Neuronal stem cell (in vitro differentiated cells): ENCODE measurements at regions not wholly inside any gene's neighbourhood (a gene's known extent, or its start where the extent isn't known, plus 50 kb on each side); places are given as distances from the start of the nearest gene placed in this dataset.
"Not testable (repeated sequence)": the region's sequence is repeated elsewhere in the genome, so short reads cannot be mapped to it uniquely, and the experiment has no call there.

Source experiments
- DNase-seq: peaks from one replicate; pipeline ENCODE4 v3.0.0-alpha.2; 2013; ENCODE audit warnings: low spot score
- H2AFZ ChIP-seq: one replicate; pipeline ENCODE4 v1.6.1; 2013; ENCODE audit warnings: mild to moderate bottlenecking, low read length, inconsistent platforms
- H2AK5ac ChIP-seq: 2 replicates; pipeline ENCODE4 v1.6.1; 2013; ENCODE audit warnings: low read depth, mild to moderate bottlenecking, inconsistent platforms, low read length, moderate library complexity, mixed read lengths
- H2BK120ac ChIP-seq: 2 replicates; pipeline ENCODE4 v1.6.1; 2013; ENCODE audit warnings: low read depth, mild to moderate bottlenecking, inconsistent platforms, low read length, moderate library complexity, mixed read lengths
- H2BK12ac ChIP-seq: one replicate; pipeline ENCODE4 v1.6.1; 2013; ENCODE audit warnings: low read length, inconsistent platforms
- H2BK15ac ChIP-seq: 2 replicates; pipeline ENCODE4 v1.6.1; 2013; ENCODE audit warnings: mild to moderate bottlenecking, low read length, inconsistent platforms, mixed read lengths
- H2BK5ac ChIP-seq: one replicate; pipeline ENCODE4 v1.6.1; 2013; ENCODE audit warnings: inconsistent platforms, mild to moderate bottlenecking, low read length, moderate library complexity
- H3K14ac ChIP-seq: one replicate; pipeline ENCODE4 v1.6.1; 2013; ENCODE audit warnings: low read length, inconsistent platforms
- H3K18ac ChIP-seq: 2 replicates; pipeline ENCODE4 v1.6.1; 2013; ENCODE audit warnings: low read length, inconsistent platforms
- H3K23ac ChIP-seq: 2 replicates; pipeline ENCODE4 v1.6.1; 2013; ENCODE audit warnings: low read depth, mild to moderate bottlenecking, mixed read lengths, low read length, inconsistent platforms; ENCODE audit not compliant: poor library complexity
- H3K27ac ChIP-seq: replicated peaks from 3 replicates; pipeline ENCODE4 v1.5.1; 2013; ENCODE audit warnings: low read length, inconsistent platforms
- H3K27me3 ChIP-seq, 3 experiments: 2 replicates each; pipeline ENCODE4 v1.6.1; 2013; ENCODE audit warnings: low read length in 3 of 3, mild to moderate bottlenecking in 2 of 3, inconsistent platforms in 1 of 3, low read depth in 1 of 3, mixed read lengths in 1 of 3, moderate library complexity in 1 of 3; ENCODE audit not compliant: control insufficient read depth in 3 of 3, insufficient read depth in 3 of 3
- H3K36me3 ChIP-seq, 2 donors: replicated peaks in 1 of 2; 2 replicates each; pipeline ENCODE4 v1.6.1; 2013; ENCODE audit warnings: low read length in 2 of 2; ENCODE audit not compliant: control insufficient read depth in 2 of 2, insufficient read depth in 2 of 2
- H3K4ac ChIP-seq: 2 replicates; pipeline ENCODE4 v1.6.1; 2013; ENCODE audit warnings: inconsistent platforms, mild to moderate bottlenecking, low read length, moderate library complexity
- H3K4me1 ChIP-seq, 2 donors: 1 replicate in 1 of 2; 2 replicates in 1 of 2; pipeline ENCODE4 v1.6.1; 2013; ENCODE audit warnings: low read length in 2 of 2, low read depth in 1 of 2; ENCODE audit not compliant: control insufficient read depth in 2 of 2, insufficient read depth in 1 of 2
- H3K4me2 ChIP-seq: one replicate; pipeline ENCODE4 v1.6.1; 2013; ENCODE audit warnings: mild to moderate bottlenecking, low read length, inconsistent platforms; ENCODE audit not compliant: insufficient read depth, poor library complexity, severe bottlenecking
- H3K4me3 ChIP-seq, 2 donors: 2 replicates each; pipeline ENCODE4 v1.5.1; 2013; ENCODE audit warnings: low read length in 2 of 2, mild to moderate bottlenecking in 2 of 2, inconsistent platforms in 1 of 2, moderate library complexity in 1 of 2
- H3K79me1 ChIP-seq: one replicate; pipeline ENCODE4 v1.6.1; 2013; ENCODE audit warnings: low read depth, mild to moderate bottlenecking, inconsistent platforms, low read length, moderate library complexity
- H3K9ac ChIP-seq: one replicate; pipeline ENCODE4 v1.6.1; 2013; ENCODE audit warnings: mild to moderate bottlenecking, low read depth, low read length, inconsistent platforms; ENCODE audit not compliant: poor library complexity
- H3K9me3 ChIP-seq, 2 donors: replicated peaks in 1 of 2; 2 replicates each; pipeline versions ENCODE3 to v1.6.1; 2013; ENCODE audit warnings: low read length in 2 of 2, mild to moderate bottlenecking in 2 of 2, inconsistent platforms in 1 of 2, low read depth in 1 of 2, mixed read lengths in 1 of 2, moderate library complexity in 1 of 2; ENCODE audit not compliant: control insufficient read depth in 2 of 2, insufficient read depth in 1 of 2
- H4K8ac ChIP-seq: one replicate; pipeline ENCODE4 v1.6.1; 2013; ENCODE audit warnings: low read depth, mild to moderate bottlenecking, inconsistent platforms, low read length, moderate library complexity
- H4K91ac ChIP-seq: one replicate; pipeline ENCODE4 v1.6.1; 2013; ENCODE audit warnings: low read length, low read depth, mild to moderate bottlenecking, inconsistent platforms; ENCODE audit not compliant: poor library complexity
- WGBS, 2 donors: extraction: QIAGEN DNeasy Blood & Tissue Kit; methylation state at CpG; one replicate each; pipeline ENCODE4 v1.1.7; 2013; ENCODE audit warnings: missing lambda C conversion rate in 2 of 2, mixed read lengths in 1 of 2; ENCODE audit not compliant: insufficient read length in 2 of 2, insufficient replicate concordance in 1 of 2; ENCODE audit errors: extremely low coverage in 2 of 2; 5-methylcytosine and 5-hydroxymethylcytosine counted together

- H3K27ac ChIP-seq = no peak overlapping the region
- DNase-seq = no peak
- no peak overlapping the region for H2BK5ac ChIP-seq
- no peak overlapping the region for H2AK5ac ChIP-seq
- no CpG with 5 or more reads among the region's 4 CpGs for WGBS, 2 donors
- H2AFZ ChIP-seq = no peak overlapping the region
- no peak overlapping the region for H3K23ac ChIP-seq
- H4K91ac ChIP-seq = no peak overlapping the region
- no peak overlapping the region for H3K4ac ChIP-seq
- H2BK120ac ChIP-seq = no peak overlapping the region
- no peaks in the 10 kb centered on the region for H3K4me1 ChIP-seq
- H3K4me2 ChIP-seq = no peak overlapping the region
- H2BK12ac ChIP-seq = no peak overlapping the region
- H3K36me3 ChIP-seq = no peaks in the 10 kb centered on the region
- H3K79me1 ChIP-seq = no peaks in the 10 kb centered on the region
- H3K14ac ChIP-seq = no peak overlapping the region
- H3K18ac ChIP-seq = no peak overlapping the region
- no peaks in the 10 kb centered on the region for H3K9me3 ChIP-seq
- no peak overlapping the region for H4K8ac ChIP-seq
- H3K9ac ChIP-seq = no peak overlapping the region
- no peak overlapping the region for H3K4me3 ChIP-seq
- no peaks in the 10 kb centered on the region for H3K27me3 ChIP-seq
- H2BK15ac ChIP-seq = no peak overlapping the region
Measured at GRCh38 chr5:103744159-103744558, 181.6 kb upstream of the NUDT12 start.

- H2BK120ac ChIP-seq = no peak overlapping the region
- H3K14ac ChIP-seq = no peak overlapping the region
- H3K36me3 ChIP-seq = no peaks in the 10 kb centered on the region
- no peak overlapping the region for H4K91ac ChIP-seq
- no peak overlapping the region for H3K4me3 ChIP-seq
- H3K27me3 ChIP-seq = no peaks in the 10 kb centered on the region
- no peak overlapping the region for H4K8ac ChIP-seq
- no peak overlapping the region for H3K27ac ChIP-seq
- H2AFZ ChIP-seq = no peak overlapping the region
- no peak overlapping the region for H2AK5ac ChIP-seq
- no peak overlapping the region for H2BK12ac ChIP-seq
- no peaks in the 10 kb centered on the region for H3K9me3 ChIP-seq
- H2BK15ac ChIP-seq = no peak overlapping the region
- H3K4me1 ChIP-seq = no peaks in the 10 kb centered on the region
- no peaks in the 10 kb centered on the region for H3K79me1 ChIP-seq
- H3K18ac ChIP-seq = no peak overlapping the region
- no peak overlapping the region for H3K23ac ChIP-seq
- no peak overlapping the region for H3K4ac ChIP-seq
- no peak for DNase-seq
- no CpG with 5 or more reads among the region's 2 CpGs for WGBS, 2 donors
- H2BK5ac ChIP-seq = no peak overlapping the region
- H3K4me2 ChIP-seq = no peak overlapping the region
- H3K9ac ChIP-seq = no peak overlapping the region
Measured at GRCh38 chr5:103743421-103743820, 180.8 kb upstream of the NUDT12 start.

GRCh38 chr5:103741984-103742383, 179.4 kb upstream of the NUDT12 start:
- WGBS, 2 donors = no CpG with 5 or more reads among the region's 1 CpG
- Histone ChIP-seq H3K9ac (no peak overlapping the region), H4K8ac (no peak overlapping the region)

GRCh38 chr5:103736343-103736742, 173.8 kb upstream of the NUDT12 start:
- DNase-seq = not testable (repeated sequence)

More at GRCh38 chr5:103741984-103742383, 179.4 kb upstream of the NUDT12 start:
- Histone ChIP-seq H3K4me3 (no peak overlapping the region), H2AK5ac (no peak overlapping the region), H2BK15ac (no peak overlapping the region), H2BK5ac (no peak overlapping the region), H3K23ac (no peak overlapping the region), H2BK12ac (no peak overlapping the region), H3K18ac (no peak overlapping the region), H2BK120ac (no peak overlapping the region), H4K91ac (no peak overlapping the region), H3K36me3 (no peaks in the 10 kb centered on the region), H3K27ac (no peak overlapping the region), H2AFZ (no peak overlapping the region), H3K14ac (no peak overlapping the region), H3K4me2 (no peak overlapping the region), H3K9me3 (no peaks in the 10 kb centered on the region), H3K4me1 (no peaks in the 10 kb centered on the region), H3K79me1 (no peaks in the 10 kb centered on the region), H3K27me3 (no peaks in the 10 kb centered on the region), H3K4ac (no peak overlapping the region)
- no peak for DNase-seq

More at GRCh38 chr5:103736343-103736742, 173.8 kb upstream of the NUDT12 start:
- not testable (repeated sequence) for H4K91ac ChIP-seq, H3K9ac ChIP-seq, H3K27ac ChIP-seq, H2AK5ac ChIP-seq, H3K36me3 ChIP-seq, H3K4me1 ChIP-seq, H2BK12ac ChIP-seq, H3K79me1 ChIP-seq, H3K14ac ChIP-seq, H3K9me3 ChIP-seq, H2AFZ ChIP-seq, H4K8ac ChIP-seq, H3K4ac ChIP-seq, H3K18ac ChIP-seq, H3K27me3 ChIP-seq, H2BK5ac ChIP-seq, H3K4me3 ChIP-seq, H2BK15ac ChIP-seq, H2BK120ac ChIP-seq, H3K23ac ChIP-seq, H3K4me2 ChIP-seq
- WGBS, 2 donors = no CpG with 5 or more reads among the region's 8 CpGs
